ENCODE measurements at regions not wholly inside any gene's neighbourhood (a gene's known extent, or its start where the extent isn't known, plus 50 kb on each side); places are given as distances from the start of the nearest gene placed in this dataset.

GRCh38 chr2:228401065-228401912, 219.8 kb upstream of the SPHKAP start:
- no peak for DNase-seq (ENCODE audit: low read depth, low spot score)
- no TSS peak for BruUV-seq (replicated peaks)
- H3K36me3 ChIP-seq (ENCODE audit: control insufficient read depth, insufficient read depth, low read length) = no peaks in the 10 kb centered on the region
- no peaks in the 10 kb centered on the region for H3K9me3 ChIP-seq (ENCODE audit: control insufficient read depth, insufficient read depth, low read depth, low read length)
- peak; percentile 21; the same call in 1 of the 2 replicates for TF ChIP-seq CTCF (IDR thresholded peaks at IDR 0.05)
- no peak for TF ChIP-seq SIN3A (IDR thresholded peaks at IDR 0.05; ENCODE audit: borderline replicate concordance, insufficient read depth, low read depth, low read length)
- POLR2A ChIA-PET = no interaction called here
- in situ Hi-C loops (cut with HindIII; ENCODE audit: low pct_unique_long_range_greater_than_20kb, low sequenced_read_pairs) = no loop called here
- H3K27me3 ChIP-seq (ENCODE audit: control insufficient read depth, insufficient read depth, low read length) = no peaks in the 10 kb centered on the region
- CTCF ChIA-PET = no interaction called here
- intact Hi-C loops (cut with micrococcal nuclease; ENCODE audit: unreplicated experiment) = no loop called here
- ATAC-seq = no peak
- no peaks in the 10 kb centered on the region for H3K4me1 ChIP-seq (ENCODE audit: control insufficient read depth, insufficient read depth, low read length)
- H3K27ac ChIP-seq (ENCODE audit: low read length) = no peak overlapping the region
- no peak overlapping the region for H3K4me3 ChIP-seq (ENCODE audit: low read depth in 2 of 2, low read length in 2 of 2)

GRCh38 chr2:228387776-228388175, 206.3 kb upstream of the SPHKAP start:
- Histone ChIP-seq H3K27me3 (ENCODE audit: control insufficient read depth, insufficient read depth, low read length) (no peaks in the 10 kb centered on the region), H3K36me3 (ENCODE audit: control insufficient read depth, insufficient read depth, low read length) (no peaks in the 10 kb centered on the region), H3K27ac (ENCODE audit: low read length) (no peak overlapping the region), H3K9me3 (ENCODE audit: control insufficient read depth, insufficient read depth, low read depth, low read length) (no peaks in the 10 kb centered on the region), H3K4me3 (ENCODE audit: low read depth in 2 of 2, low read length in 2 of 2) (no peak overlapping the region), H3K4me1 (ENCODE audit: control insufficient read depth, insufficient read depth, low read length) (no peaks in the 10 kb centered on the region)
- no peak for ATAC-seq
- no peak for DNase-seq (ENCODE audit: low read depth, low spot score)
- no peak for TF ChIP-seq TCF7L2 (IDR thresholded peaks at IDR 0.05; ENCODE audit: low read depth, low read length)
- in situ Hi-C loops (cut with HindIII; ENCODE audit: low pct_unique_long_range_greater_than_20kb, low sequenced_read_pairs) = no loop called here
- intact Hi-C loops (cut with micrococcal nuclease; ENCODE audit: unreplicated experiment) = no loop called here
- ChIA-PET CTCF (no interaction called here), POLR2A (no interaction called here)
- BruUV-seq (replicated peaks) = no TSS peak

GRCh38 chr2:228378696-228379425, 197.4 kb upstream of the SPHKAP start:
- ATAC-seq (no peak), DNase-seq (ENCODE audit: low read depth, low spot score) (no peak)
- intact Hi-C loops (cut with micrococcal nuclease; ENCODE audit: unreplicated experiment) (no loop called here), in situ Hi-C loops (cut with HindIII; ENCODE audit: low pct_unique_long_range_greater_than_20kb, low sequenced_read_pairs) (no loop called here)
- Histone ChIP-seq H3K4me1 (ENCODE audit: control insufficient read depth, insufficient read depth, low read length) (no peaks in the 10 kb centered on the region), H3K36me3 (ENCODE audit: control insufficient read depth, insufficient read depth, low read length) (no peaks in the 10 kb centered on the region), H3K9me3 (ENCODE audit: control insufficient read depth, insufficient read depth, low read depth, low read length) (no peaks in the 10 kb centered on the region), H3K27me3 (ENCODE audit: control insufficient read depth, insufficient read depth, low read length) (no peaks in the 10 kb centered on the region), H3K27ac (ENCODE audit: low read length) (no peak overlapping the region), H3K4me3 (ENCODE audit: low read depth in 2 of 2, low read length in 2 of 2) (no peak overlapping the region)
- ChIA-PET CTCF (no interaction called here), POLR2A (no interaction called here)
- BruUV-seq (replicated peaks) = no TSS peak
- no peak for TF ChIP-seq SIN3A (IDR thresholded peaks at IDR 0.05; ENCODE audit: borderline replicate concordance, insufficient read depth, low read depth, low read length)
- TF ChIP-seq TCF7L2 (IDR thresholded peaks at IDR 0.05; ENCODE audit: low read depth, low read length) = no peak
- TF ChIP-seq POLR2AphosphoS5 (IDR thresholded peaks at IDR 0.05; ENCODE audit: low read depth, low read length) = no peak
- no peak for TF ChIP-seq REST (IDR thresholded peaks at IDR 0.05; ENCODE audit: insufficient read depth in 1 of 2, low read depth in 2 of 2, low read length in 1 of 2)
- no peak for TF ChIP-seq CTCF (IDR thresholded peaks at IDR 0.05)

Measured in Panc1 (cell line).